HEK293 (cell line): ENCODE measurements at regions not wholly inside any gene's neighbourhood (a gene's known extent, or its start where the extent isn't known, plus 50 kb on each side); places are given as distances from the start of the nearest gene placed in this dataset.

Experiments
- ZBTB8A ChIP-seq: fragments of 450-650 bp; formaldehyde crosslinking; IDR thresholded peaks from 2 replicates; pipeline ENCODE4 v1.5.1; 2016; ENCODE audit warnings: missing biosample characterization, missing genetic modification characterization
- ZNF561 ChIP-seq: fragments of 450-650 bp; IDR thresholded peaks from 2 replicates; pipeline ENCODE4 v1.5.1; 2018; ENCODE audit warnings: missing biosample characterization, missing genetic modification characterization, borderline replicate concordance

GRCh38 chr1:56069824-56070223 is 509.5 kb downstream of the PLPP3 start:
- TF ChIP-seq ZBTB8A (no peak), ZNF561 (tag by site-specific recombination) (no peak)
